ENCODE measurements at regions not wholly inside any gene's neighbourhood (a gene's known extent, or its start where the extent isn't known, plus 50 kb on each side); places are given as distances from the start of the nearest gene placed in this dataset.

DNA sequence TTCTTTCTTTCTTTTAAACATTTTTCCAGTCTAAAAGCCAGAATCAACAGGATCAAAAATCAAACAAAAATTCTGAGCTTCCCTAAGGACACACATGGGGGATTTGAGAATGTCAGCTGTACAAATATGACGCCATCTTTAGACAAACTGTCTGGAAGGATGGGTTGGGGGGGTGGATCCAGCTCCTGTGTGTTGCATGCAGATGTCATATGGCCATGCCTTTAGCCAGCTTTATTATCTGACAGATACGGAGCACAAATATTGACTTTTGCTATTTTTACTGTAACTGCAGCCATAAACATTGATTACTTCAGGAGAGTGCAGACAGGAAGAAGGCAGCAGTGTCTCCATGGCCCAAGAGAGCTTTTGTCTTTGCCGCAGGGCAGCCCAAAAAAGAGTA lies 279.4 kb upstream of the ELAC2 start:
- no peak overlapping the region for H4K91ac ChIP-seq (ENCODE audit: insufficient read length, low read depth, low read length)
- no peak overlapping the region for H4K8ac ChIP-seq (replicated peaks; ENCODE audit: insufficient read length, low read depth, low read length)
- DNase-seq = no peak
- H4K20me1 ChIP-seq (ENCODE audit: control insufficient read depth, insufficient read depth, insufficient read length) = no peaks in the 10 kb centered on the region
- no peaks in the 10 kb centered on the region for H3K23me2 ChIP-seq (ENCODE audit: insufficient read length, low read depth, low read length, poor library complexity, severe bottlenecking)
- H3T11ph ChIP-seq (ENCODE audit: low read length) = no peak overlapping the region
- no peak overlapping the region for H2BK12ac ChIP-seq (ENCODE audit: insufficient read length, low read depth, low read length)
- no peak overlapping the region for H3K4me3 Mint-ChIP-seq
- H2BK120ac ChIP-seq (ENCODE audit: low read depth, low read length, poor library complexity, severe bottlenecking) = no peak overlapping the region
- H3K27ac Mint-ChIP-seq = no peak overlapping the region
- WGBS (ENCODE audit: extremely low coverage, insufficient read length, low lambda C conversion rate) = no CpG with 5 or more reads among the region's 3 CpGs
- no peak overlapping the region for H4K5ac ChIP-seq (ENCODE audit: insufficient read length, low read depth, low read length)
- no peak overlapping the region for H3K18ac ChIP-seq (ENCODE audit: insufficient read length, low read depth, low read length)
- H3K27ac ChIP-seq (ENCODE audit: insufficient read length, low read depth, low read length) = no peak overlapping the region
- no peak overlapping the region for H3K9ac ChIP-seq (ENCODE audit: extremely low read depth, insufficient read length, low read length)
- no peak overlapping the region for H2AFZ ChIP-seq (ENCODE audit: low read length)
- no peaks in the 10 kb centered on the region for H3K4me1 ChIP-seq (ENCODE audit: insufficient read depth, low read length)
- no peaks in the 10 kb centered on the region for H3K9me3 ChIP-seq (ENCODE audit: control insufficient read depth, low read depth, low read length)
- no peak overlapping the region for H3K4me2 ChIP-seq (ENCODE audit: insufficient read depth, insufficient read length, low read length)
- no peak overlapping the region for H3K56ac ChIP-seq (ENCODE audit: insufficient read length, low read depth, low read length)
- H3K14ac ChIP-seq (ENCODE audit: insufficient read depth, low read length) = no peak overlapping the region
- H3K4ac ChIP-seq (ENCODE audit: low read depth, low read length) = no peak overlapping the region
- H3K79me2 ChIP-seq (ENCODE audit: insufficient read depth, low read length) = no peaks in the 10 kb centered on the region
- H3K4me1 Mint-ChIP-seq = no peaks in the 10 kb centered on the region
- no peaks in the 10 kb centered on the region; a peak in 1 of 7 replicates for H3K36me3 Mint-ChIP-seq (ENCODE audit: insufficient read depth in 1 of 3, low read depth in 3 of 3)
- H3K9me3 Mint-ChIP-seq = no peaks in the 10 kb centered on the region; a peak in 2 of 5 replicates
- H3K79me1 ChIP-seq (ENCODE audit: insufficient read depth, low read depth, low read length, poor library complexity, severe bottlenecking) = no peaks in the 10 kb centered on the region
- no peaks in the 10 kb centered on the region for H3K27me3 ChIP-seq (ENCODE audit: insufficient read depth, low read length)
- no peak for TF ChIP-seq CTCF (conservative IDR thresholded peaks at IDR 0.05)
- no peak overlapping the region for H2BK15ac ChIP-seq (ENCODE audit: low read depth, low read length)
- no peak overlapping the region for H2AK5ac ChIP-seq (ENCODE audit: insufficient read length, low read length)
- no peak overlapping the region for H2BK20ac ChIP-seq (ENCODE audit: low read depth, low read length, poor library complexity, severe bottlenecking)
- no peak overlapping the region for H3K23ac ChIP-seq (ENCODE audit: insufficient read length, low read depth, low read length)
- no peak overlapping the region for H2BK5ac ChIP-seq (ENCODE audit: insufficient read length, low read length)
- no peaks in the 10 kb centered on the region; the same call in 1 of the 2 replicates for H3K27me3 Mint-ChIP-seq (ENCODE audit: low read depth)

Measured in H9 (cell line).